Neutrophil (primary cell): ENCODE measurements at regions not wholly inside any gene's neighbourhood (a gene's known extent, or its start where the extent isn't known, plus 50 kb on each side); places are given as distances from the start of the nearest gene placed in this dataset.

Experiments
- H3K27ac ChIP-seq: fragments of 200-600 bp; sonication (generic); 2 replicates; pipeline ENCODE4 v1.5.1; 2016; ENCODE audit warnings: mild to moderate bottlenecking, moderate library complexity
- H3K27me3 ChIP-seq: fragments of 200-600 bp; sonication (generic); 2 replicates; pipeline ENCODE4 v1.6.0; 2016; ENCODE audit warnings: mild to moderate bottlenecking
- H3K36me3 ChIP-seq: fragments of 200-600 bp; sonication (generic); 2 replicates; pipeline ENCODE4 v1.5.1; 2017
- H3K4me1 ChIP-seq, 2 experiments: fragments of 200-600 bp in 1 of 2; sonication (generic) in 1 of 2; 1 replicate in 1 of 2; 2 replicates in 1 of 2; pipeline versions ENCODE4 v1.5.1 to v1.6.1; 2013 to 2016; ENCODE audit warnings: low read depth in 1 of 2, low read length in 1 of 2, mild to moderate bottlenecking in 1 of 2, moderate library complexity in 1 of 2; ENCODE audit not compliant: control insufficient read depth in 1 of 2, insufficient read depth in 1 of 2
- H3K4me3 ChIP-seq, 2 experiments: fragments of 200-600 bp in 1 of 2; sonication (generic) in 1 of 2; 1 replicate in 1 of 2; 2 replicates in 1 of 2; pipeline ENCODE4 v1.5.1; 2013 to 2016; ENCODE audit warnings: low read depth in 1 of 2, low read length in 1 of 2, mild to moderate bottlenecking in 1 of 2, moderate library complexity in 1 of 2
- H3K9me3 ChIP-seq: fragments of 200-600 bp; sonication (generic); 2 replicates; pipeline ENCODE4 v1.5.1; 2016
- CTCF ChIP-seq: fragments of 200-600 bp; sonication (generic); IDR thresholded peaks from 2 replicates; pipeline ENCODE4 v1.5.1; 2016; ENCODE audit warnings: antibody characterized with exemption

DNA sequence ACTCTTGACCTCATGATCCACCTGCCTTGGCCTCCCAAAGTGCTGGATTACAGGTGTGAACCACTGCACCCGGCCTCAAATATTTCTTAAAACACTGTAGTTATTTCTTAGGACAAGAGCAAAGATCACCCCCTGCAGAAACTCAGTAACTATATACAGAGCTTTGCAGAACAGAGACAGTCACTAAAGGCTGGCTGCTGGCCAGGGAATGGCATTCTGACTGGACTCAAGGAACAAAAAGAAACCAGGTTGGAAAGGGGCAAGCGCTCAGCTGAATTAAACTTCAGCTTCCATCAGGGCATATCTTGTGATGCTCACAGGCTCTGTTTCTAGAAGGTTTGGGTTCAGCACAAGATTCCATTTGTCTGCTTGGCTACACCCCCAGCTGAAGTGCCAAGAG is 95.8 kb downstream of the ADAMTS15 start:
- no peaks in the 10 kb centered on the region for H3K4me1 ChIP-seq
- H3K36me3 ChIP-seq = no peaks in the 10 kb centered on the region
- H3K4me3 ChIP-seq = no peak overlapping the region
- H3K27me3 ChIP-seq = no peaks in the 10 kb centered on the region
- TF ChIP-seq CTCF = no peak
- no peaks in the 10 kb centered on the region for H3K9me3 ChIP-seq
- no peak overlapping the region for H3K27ac ChIP-seq

DNA sequence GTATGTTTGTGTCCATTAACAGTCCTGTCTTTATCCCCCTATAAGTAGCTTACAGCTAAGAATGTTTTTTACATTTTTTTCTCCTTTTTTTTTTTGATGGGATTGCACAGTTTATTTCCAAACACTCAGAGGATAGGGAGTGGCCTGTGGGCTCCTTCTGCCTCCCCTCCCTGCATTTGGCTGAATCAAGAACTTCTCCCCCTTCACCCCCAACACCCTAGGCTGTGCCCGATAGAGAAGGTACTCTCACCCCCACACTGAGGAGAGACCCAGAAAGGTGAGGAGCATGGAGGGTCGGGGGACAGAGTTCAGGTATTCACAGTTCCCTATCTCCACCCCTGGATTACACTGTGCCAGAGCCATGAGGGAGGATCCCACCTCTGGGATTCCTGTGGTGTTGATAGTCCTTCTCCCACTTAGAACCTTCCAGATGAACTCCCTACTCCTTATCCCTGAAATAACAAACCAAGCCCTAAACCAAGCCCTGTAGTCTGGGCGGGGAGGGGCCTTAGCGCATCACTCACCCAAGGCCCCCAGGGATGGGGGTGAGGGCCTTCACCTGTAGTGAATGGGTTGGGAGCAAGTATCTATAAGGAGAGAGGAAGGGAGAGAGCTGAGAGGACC is 97.1 kb downstream of the ADAMTS15 start:
- Histone ChIP-seq H3K4me1 (no peaks in the 10 kb centered on the region), H3K4me3 (no peak overlapping the region), H3K27ac (no peak overlapping the region), H3K27me3 (no peaks in the 10 kb centered on the region), H3K36me3 (no peaks in the 10 kb centered on the region), H3K9me3 (no peaks in the 10 kb centered on the region)
- no peak for TF ChIP-seq CTCF

- H3K27me3 ChIP-seq = no peaks in the 10 kb centered on the region
- no peaks in the 10 kb centered on the region for H3K4me1 ChIP-seq
- no peaks in the 10 kb centered on the region for H3K36me3 ChIP-seq
- H3K4me3 ChIP-seq = no peak overlapping the region
- no peak overlapping the region for H3K27ac ChIP-seq
- no peaks in the 10 kb centered on the region for H3K9me3 ChIP-seq
- no peak for TF ChIP-seq CTCF
These were observed 98.0 kb downstream of the ADAMTS15 start for GRCh38 chr11:130546438-130546837.

DNA sequence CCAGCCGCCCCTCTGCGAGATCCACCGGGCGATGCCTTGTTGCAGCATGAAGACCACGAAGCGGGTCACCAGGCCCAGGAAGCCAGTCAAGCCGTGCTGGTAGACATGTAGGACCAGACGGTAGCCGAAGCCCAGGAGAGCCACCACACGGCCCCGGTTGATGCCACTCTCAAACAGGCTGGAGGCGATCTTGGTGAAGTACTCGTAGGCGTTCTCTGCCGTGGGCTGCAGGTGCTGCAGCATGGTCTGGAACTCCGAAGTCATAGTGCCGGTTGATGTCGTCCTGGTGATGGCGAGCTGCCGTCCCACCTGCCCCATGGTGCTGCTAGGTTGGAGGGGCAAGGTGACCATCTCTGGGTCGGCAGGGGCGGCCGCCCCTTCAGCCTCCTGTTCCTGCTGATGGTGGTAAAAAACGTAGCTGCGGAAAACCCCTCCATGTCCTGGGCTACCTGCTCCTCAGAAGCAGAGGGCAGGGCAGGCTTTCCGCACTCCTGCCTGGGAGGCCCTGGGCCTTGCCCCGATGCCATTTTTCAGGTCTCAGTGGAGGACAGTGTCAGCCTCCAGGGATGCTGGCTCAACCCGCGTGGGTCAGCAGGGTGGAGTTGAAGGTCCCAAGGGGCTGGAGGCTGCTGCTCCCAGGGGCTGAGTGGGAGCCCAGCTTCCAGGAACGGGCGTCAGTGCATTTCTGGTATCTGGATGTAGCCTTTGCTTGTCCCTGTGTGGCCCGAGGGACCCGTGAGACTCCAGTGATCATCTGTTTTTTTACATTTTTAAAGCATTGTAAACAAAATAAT is 98.7 kb downstream of the ADAMTS15 start:
- Histone ChIP-seq H3K27ac (no peak overlapping the region), H3K4me3 (no peak overlapping the region), H3K4me1 (no peaks in the 10 kb centered on the region), H3K36me3 (no peaks in the 10 kb centered on the region), H3K9me3 (no peaks in the 10 kb centered on the region), H3K27me3 (no peaks in the 10 kb centered on the region)
- TF ChIP-seq CTCF = no peak

DNA sequence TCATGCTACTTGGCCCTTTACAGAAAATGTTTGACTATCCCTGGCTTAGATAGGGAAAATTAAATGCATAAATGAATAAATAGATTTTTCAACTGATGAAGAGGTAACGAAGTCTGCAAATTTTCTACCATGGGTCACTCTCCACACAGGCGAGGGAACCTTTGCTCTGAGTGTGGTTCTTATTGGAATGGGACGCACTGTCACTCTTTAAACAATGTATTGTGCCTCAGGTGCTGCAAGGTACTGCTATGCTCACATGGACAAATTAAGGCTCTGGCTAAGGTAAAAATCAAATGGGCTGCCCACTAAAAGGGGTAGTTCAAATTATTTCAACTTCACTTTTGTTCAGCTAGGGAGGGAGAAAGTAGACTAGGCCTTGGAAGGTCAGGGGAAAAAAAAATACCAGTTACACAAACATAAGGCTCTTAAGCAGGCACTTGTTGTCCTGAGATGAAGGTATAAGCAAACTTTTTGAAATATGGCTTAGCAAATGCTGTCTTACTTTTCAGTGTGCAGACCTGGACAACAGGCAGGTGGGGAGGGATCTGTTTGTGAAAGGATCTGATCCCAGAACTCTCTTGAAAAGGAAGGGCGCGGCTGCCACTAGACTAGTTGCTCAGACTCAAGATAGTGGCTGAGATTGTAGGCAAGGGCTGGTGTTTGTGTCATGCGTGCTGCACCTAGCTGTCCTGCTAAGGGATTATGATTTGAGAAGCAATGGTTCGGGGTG is 99.5 kb downstream of the ADAMTS15 start:
- TF ChIP-seq CTCF = no peak
- H3K27me3 ChIP-seq = no peaks in the 10 kb centered on the region
- H3K36me3 ChIP-seq = no peaks in the 10 kb centered on the region
- no peaks in the 10 kb centered on the region for H3K4me1 ChIP-seq
- H3K27ac ChIP-seq = no peak overlapping the region
- no peaks in the 10 kb centered on the region for H3K9me3 ChIP-seq
- no peak overlapping the region for H3K4me3 ChIP-seq
